ENCODE measurements at regions not wholly inside any gene's neighbourhood (a gene's known extent, or its start where the extent isn't known, plus 50 kb on each side); places are given as distances from the start of the nearest gene placed in this dataset.
"Not testable (repeated sequence)": the region's sequence is repeated elsewhere in the genome, so short reads cannot be mapped to it uniquely, and the experiment has no call there.

DNA sequence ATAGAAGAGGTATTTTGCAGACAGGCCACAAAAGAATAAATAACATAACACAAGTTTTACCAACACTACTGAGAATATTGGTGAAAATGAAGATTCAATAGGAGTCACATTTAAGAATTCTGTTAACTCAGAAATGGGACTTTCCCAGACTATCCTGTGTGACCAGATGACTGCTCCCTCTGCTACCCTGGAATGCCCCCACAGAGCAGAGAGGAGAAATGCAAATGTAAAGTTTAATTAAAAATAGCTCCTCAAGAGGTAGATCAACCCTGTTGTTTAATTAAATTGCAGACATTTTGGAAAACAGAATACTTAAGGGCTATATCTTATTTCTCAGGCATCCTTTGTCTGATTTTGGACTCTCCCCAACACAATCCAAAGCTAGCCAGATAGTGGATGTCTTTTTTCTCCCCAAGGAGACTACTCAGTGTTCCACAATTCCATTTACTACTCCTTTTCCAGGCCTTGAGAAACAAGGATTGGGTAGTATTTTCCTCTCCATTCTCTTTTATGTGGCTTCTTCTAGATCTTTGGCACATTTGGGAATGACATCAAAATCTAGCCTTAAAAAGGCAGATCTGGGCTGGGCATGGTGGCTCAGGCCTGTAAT, 104.7 kb upstream of the TSC22D1 start:
- ChIA-PET POLR2A (ENCODE audit: low non-redundant PET) (no interaction called here), CTCF (no interaction called here)
- no peak for DNase-seq (ENCODE audit: low spot score)
- H3K27ac ChIP-seq = no peak overlapping the region
- TF ChIP-seq, protein P1, sequence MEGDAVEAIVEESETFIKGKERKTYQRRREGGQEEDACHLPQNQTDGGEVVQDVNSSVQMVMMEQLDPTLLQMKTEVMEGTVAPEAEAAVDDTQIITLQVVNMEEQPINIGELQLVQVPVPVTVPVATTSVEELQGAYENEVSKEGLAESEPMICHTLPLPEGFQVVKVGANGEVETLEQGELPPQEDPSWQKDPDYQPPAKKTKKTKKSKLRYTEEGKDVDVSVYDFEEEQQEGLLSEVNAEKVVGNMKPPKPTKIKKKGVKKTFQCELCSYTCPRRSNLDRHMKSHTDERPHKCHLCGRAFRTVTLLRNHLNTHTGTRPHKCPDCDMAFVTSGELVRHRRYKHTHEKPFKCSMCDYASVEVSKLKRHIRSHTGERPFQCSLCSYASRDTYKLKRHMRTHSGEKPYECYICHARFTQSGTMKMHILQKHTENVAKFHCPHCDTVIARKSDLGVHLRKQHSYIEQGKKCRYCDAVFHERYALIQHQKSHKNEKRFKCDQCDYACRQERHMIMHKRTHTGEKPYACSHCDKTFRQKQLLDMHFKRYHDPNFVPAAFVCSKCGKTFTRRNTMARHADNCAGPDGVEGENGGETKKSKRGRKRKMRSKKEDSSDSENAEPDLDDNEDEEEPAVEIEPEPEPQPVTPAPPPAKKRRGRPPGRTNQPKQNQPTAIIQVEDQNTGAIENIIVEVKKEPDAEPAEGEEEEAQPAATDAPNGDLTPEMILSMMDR (conservative IDR thresholded peaks at IDR 0.05; ENCODE audit: low read depth) = no peak

DNA sequence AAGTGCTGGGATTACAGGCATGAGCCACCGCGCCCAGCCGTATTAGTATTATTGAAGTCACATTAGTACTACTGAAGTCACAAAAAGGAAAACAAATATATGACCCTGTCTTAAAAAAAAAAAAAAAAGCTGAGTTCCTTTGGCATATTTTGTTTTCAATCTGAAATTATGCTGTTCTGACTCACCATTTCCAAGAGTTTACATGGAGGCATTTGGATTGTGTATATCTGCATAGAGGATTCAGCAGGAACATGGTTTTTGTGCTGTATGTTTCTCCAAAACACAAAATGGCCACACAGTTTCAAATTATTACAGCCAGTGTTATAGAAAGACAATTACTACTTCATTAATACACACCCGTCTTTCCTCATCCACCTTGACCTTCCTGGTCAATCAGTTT, 103.5 kb upstream of the TSC22D1 start:
- POLR2A ChIA-PET (ENCODE audit: low non-redundant PET) = interaction anchor here (0.6 kb wide), 1 partner anchor 255 kb away, joined by 6 read pairs; no protein-coding TSS in a partner anchor
- CTCF ChIA-PET = no interaction called here
- TF ChIP-seq, protein P1 (conservative IDR thresholded peaks at IDR 0.05; ENCODE audit: low read depth) = no peak
- DNase-seq (ENCODE audit: low spot score) = no peak
- H3K27ac ChIP-seq = no peak overlapping the region

DNA sequence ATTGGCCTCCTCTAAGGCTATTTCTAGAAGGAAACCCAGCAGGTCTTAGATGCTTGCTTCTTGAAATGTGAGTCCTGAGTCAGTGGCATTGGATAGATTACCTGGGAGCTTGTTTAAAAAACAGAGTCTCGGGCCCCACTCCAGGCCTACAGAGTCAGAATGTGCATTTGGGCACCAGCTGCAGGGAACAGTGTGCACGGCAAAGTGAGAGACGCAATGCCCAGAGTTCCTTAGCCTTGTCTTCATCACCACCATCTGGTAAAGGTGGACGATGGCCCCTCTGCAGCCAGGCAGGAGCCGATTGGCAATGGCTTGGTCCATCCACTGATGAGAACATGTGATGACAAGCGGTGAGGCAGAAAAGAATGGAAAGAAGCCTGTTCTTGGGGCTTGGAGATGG, 102.1 kb upstream of the TSC22D1 start:
- POLR2A ChIA-PET (ENCODE audit: low non-redundant PET) = no interaction called here
- DNase-seq (ENCODE audit: low spot score) = no peak
- CTCF ChIA-PET = no interaction called here
- no peak overlapping the region for H3K27ac ChIP-seq
- TF ChIP-seq, protein P1 (conservative IDR thresholded peaks at IDR 0.05; ENCODE audit: low read depth) = no peak

DNA sequence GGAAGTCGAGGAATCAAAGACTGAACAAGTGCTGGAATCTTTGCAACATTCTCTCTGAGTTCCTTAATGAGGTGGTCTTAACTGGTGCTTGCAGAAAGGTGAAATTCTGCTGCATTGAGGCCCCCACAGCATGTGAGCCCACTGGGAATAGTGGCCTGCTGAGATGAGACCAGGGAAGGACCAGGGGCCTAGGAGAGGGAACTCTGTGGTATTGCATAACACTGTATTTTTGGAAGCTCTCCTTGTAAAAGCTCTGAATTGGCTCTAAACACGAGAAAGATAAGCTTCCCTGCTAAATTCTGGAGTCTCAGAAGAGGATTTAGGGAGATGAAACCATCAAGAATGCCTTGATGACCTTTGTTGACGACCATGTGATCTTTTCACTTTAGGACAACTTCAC, 100.4 kb upstream of the TSC22D1 start:
- TF ChIP-seq, protein P1 (conservative IDR thresholded peaks at IDR 0.05; ENCODE audit: low read depth) = no peak
- no peak overlapping the region for H3K27ac ChIP-seq
- DNase-seq (ENCODE audit: low spot score) = no peak
- ChIA-PET POLR2A (ENCODE audit: low non-redundant PET) (no interaction called here), CTCF (no interaction called here)

DNA sequence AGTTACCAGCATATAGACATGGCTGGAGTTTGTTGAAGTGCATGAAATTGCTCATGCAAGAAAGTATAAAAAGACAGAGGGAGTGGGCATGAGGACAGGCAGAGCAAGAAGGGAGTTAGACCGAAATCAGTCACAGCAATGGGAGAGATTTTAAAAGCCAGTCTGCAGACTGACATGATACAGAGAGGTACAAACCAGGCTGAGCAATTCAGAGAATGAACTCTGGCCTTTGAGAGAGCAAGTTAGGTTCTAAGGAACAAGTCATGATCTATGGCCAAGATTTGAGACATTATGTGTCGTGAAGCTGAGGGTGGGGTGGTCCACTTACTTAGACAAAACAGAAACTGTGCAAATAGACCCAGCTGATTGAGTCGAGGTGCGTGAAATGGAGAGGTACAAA, 93.4 kb upstream of the TSC22D1 start:
- H3K27ac ChIP-seq = no peak overlapping the region
- POLR2A ChIA-PET (ENCODE audit: low non-redundant PET) = no interaction called here
- DNase-seq (ENCODE audit: low spot score) = no peak
- CTCF ChIA-PET = no interaction called here
- TF ChIP-seq, protein P1 (conservative IDR thresholded peaks at IDR 0.05; ENCODE audit: low read depth) = no peak

DNA sequence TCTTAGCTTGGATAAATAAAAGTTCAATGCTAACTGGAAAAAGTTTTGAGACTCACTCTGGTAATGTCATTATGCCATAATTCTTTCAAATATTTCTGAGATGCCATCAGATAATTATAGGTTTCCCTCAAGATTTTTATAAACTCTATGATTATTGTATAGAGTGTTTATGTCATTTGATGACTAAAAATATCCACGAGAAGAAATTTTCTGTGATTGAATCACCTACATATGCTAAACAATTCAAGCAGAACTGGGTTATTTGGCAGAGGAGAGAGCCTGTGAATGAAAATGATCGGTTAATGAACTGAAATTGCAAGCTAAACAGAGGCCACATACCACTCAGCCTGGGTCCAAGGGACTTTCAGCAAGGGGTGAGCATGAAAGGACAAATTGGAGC, 92.6 kb upstream of the TSC22D1 start:
- TF ChIP-seq, protein P1 (conservative IDR thresholded peaks at IDR 0.05; ENCODE audit: low read depth) = no peak
- DNase-seq (ENCODE audit: low spot score) = no peak
- H3K27ac ChIP-seq = no peak overlapping the region
- ChIA-PET CTCF (no interaction called here), POLR2A (ENCODE audit: low non-redundant PET) (no interaction called here)

DNA sequence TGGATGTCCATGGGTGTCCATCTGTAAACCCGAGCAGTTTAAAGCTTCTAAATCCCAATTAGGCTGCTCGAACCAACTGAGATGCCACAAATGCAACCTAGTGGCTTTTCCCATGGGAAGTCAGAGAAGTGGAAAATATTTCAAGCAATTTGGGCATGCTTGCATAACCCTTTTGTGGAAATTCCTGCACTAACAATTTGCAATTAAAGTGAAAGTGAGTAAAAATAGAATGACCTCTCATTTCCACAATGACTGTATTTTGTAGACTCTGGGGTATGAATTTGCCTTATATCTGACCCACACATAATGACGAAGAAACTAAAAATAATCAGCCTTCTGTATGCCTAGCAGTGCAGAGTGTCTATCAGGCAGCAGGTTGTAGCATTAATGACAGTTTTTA, 91.8 kb upstream of the TSC22D1 start:
- H3K27ac ChIP-seq = no peak overlapping the region
- TF ChIP-seq, protein P1 (conservative IDR thresholded peaks at IDR 0.05; ENCODE audit: low read depth) = no peak
- no peak for DNase-seq (ENCODE audit: low spot score)
- POLR2A ChIA-PET (ENCODE audit: low non-redundant PET) = no interaction called here
- CTCF ChIA-PET = no interaction called here

DNA sequence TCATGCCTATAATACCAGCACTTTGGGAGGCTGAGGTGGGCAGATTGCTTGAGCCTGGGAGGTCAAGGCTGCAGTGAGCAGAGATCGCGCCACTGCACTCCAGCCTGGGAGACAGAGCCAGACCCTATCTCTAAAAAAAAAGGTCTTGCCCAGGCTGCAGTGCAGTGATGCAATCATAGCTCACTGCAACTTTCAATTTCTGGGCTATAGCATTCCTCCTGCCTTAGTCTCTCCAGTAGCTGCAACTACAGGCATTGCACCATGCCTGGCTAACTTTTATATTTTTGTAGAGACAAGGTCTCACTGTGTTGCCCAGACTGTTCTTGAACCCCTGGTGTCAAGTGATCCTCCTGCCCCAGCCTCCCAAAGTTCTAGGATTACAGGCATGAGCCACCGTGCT, 90.4 kb upstream of the TSC22D1 start:
- CTCF ChIA-PET; DNase-seq (ENCODE audit: low spot score); POLR2A ChIA-PET (ENCODE audit: low non-redundant PET); H3K27ac ChIP-seq: not testable (repeated sequence)
